KOPT-K1 (cell line): ENCODE measurements at regions not wholly inside any gene's neighbourhood (a gene's known extent, or its start where the extent isn't known, plus 50 kb on each side); places are given as distances from the start of the nearest gene placed in this dataset.

ENCODE experiments used
- H3K27ac ChIP-seq: fragments of 200-600 bp; sonication (generic); 2 replicates; pipeline ENCODE4 v1.5.1; 2016; ENCODE audit warnings: antibody characterized with exemption, mild to moderate bottlenecking, low read depth, low read length; ENCODE audit not compliant: poor library complexity, severe bottlenecking
- H3K36me3 ChIP-seq: fragments of 200-600 bp; sonication (generic); 2 replicates; pipeline ENCODE4 v1.5.1; 2017; ENCODE audit warnings: antibody characterized with exemption, mild to moderate bottlenecking, low read length, moderate library complexity; ENCODE audit not compliant: insufficient read depth
- H3K9me3 ChIP-seq: fragments of 200-600 bp; sonication (generic); 2 replicates; pipeline ENCODE4 v1.5.1; 2017; ENCODE audit warnings: antibody characterized with exemption, low read length, mild to moderate bottlenecking; ENCODE audit not compliant: insufficient read depth, poor library complexity, severe bottlenecking

GRCh38 chr4:23697001-23697528, 192.8 kb downstream of the PPARGC1A start:
- Histone ChIP-seq H3K36me3 (no peaks in the 10 kb centered on the region), H3K9me3 (no peaks in the 10 kb centered on the region), H3K27ac (no peak overlapping the region)

GRCh38 chr4:23686169-23686897, 203.5 kb downstream of the PPARGC1A start:
- H3K27ac ChIP-seq, result no peak overlapping the region
- no peaks in the 10 kb centered on the region for H3K36me3 ChIP-seq
- H3K9me3 ChIP-seq, result no peaks in the 10 kb centered on the region

- Histone ChIP-seq H3K36me3 (no peaks in the 10 kb centered on the region), H3K9me3 (no peaks in the 10 kb centered on the region), H3K27ac (no peak overlapping the region)
Measured at GRCh38 chr4:23685471-23685870, 204.4 kb downstream of the PPARGC1A start.

- H3K27ac ChIP-seq, result no peak overlapping the region
- no peaks in the 10 kb centered on the region for H3K9me3 ChIP-seq
- no peaks in the 10 kb centered on the region for H3K36me3 ChIP-seq
Measured at GRCh38 chr4:23680671-23681518, 209.0 kb downstream of the PPARGC1A start.

GRCh38 chr4:23674694-23675093, 215.2 kb downstream of the PPARGC1A start:
- Histone ChIP-seq H3K36me3 (no peaks in the 10 kb centered on the region), H3K9me3 (no peaks in the 10 kb centered on the region), H3K27ac (no peak overlapping the region)

GRCh38 chr4:23667659-23668058, 222.2 kb downstream of the PPARGC1A start:
- H3K27ac ChIP-seq, result no peak overlapping the region
- no peaks in the 10 kb centered on the region for H3K36me3 ChIP-seq
- no peaks in the 10 kb centered on the region for H3K9me3 ChIP-seq

- no peaks in the 10 kb centered on the region for H3K9me3 ChIP-seq
- no peaks in the 10 kb centered on the region for H3K36me3 ChIP-seq
- no peak overlapping the region for H3K27ac ChIP-seq
Measured at GRCh38 chr4:23660865-23661264, 229.0 kb downstream of the PPARGC1A start.

- Histone ChIP-seq H3K36me3 (no peaks in the 10 kb centered on the region), H3K27ac (no peak overlapping the region), H3K9me3 (no peaks in the 10 kb centered on the region)
Measured at GRCh38 chr4:23654791-23655190, 235.1 kb downstream of the PPARGC1A start.

- Histone ChIP-seq H3K27ac (no peak overlapping the region), H3K36me3 (no peaks in the 10 kb centered on the region), H3K9me3 (no peaks in the 10 kb centered on the region)
Measured at GRCh38 chr4:23648854-23649596, 240.8 kb downstream of the PPARGC1A start.

GRCh38 chr4:23635468-23635867, 254.4 kb downstream of the PPARGC1A start:
- H3K27ac ChIP-seq, result no peak overlapping the region
- no peaks in the 10 kb centered on the region for H3K9me3 ChIP-seq
- no peaks in the 10 kb centered on the region for H3K36me3 ChIP-seq

- H3K9me3 ChIP-seq, result no peaks in the 10 kb centered on the region
- no peaks in the 10 kb centered on the region for H3K36me3 ChIP-seq
- H3K27ac ChIP-seq, result no peak overlapping the region
Measured at GRCh38 chr4:23631255-23631950, 258.4 kb downstream of the PPARGC1A start.

- H3K27ac ChIP-seq, result no peak overlapping the region
- no peaks in the 10 kb centered on the region for H3K9me3 ChIP-seq
- no peaks in the 10 kb centered on the region for H3K36me3 ChIP-seq
Measured at GRCh38 chr4:23630110-23630509, 259.7 kb downstream of the PPARGC1A start.

GRCh38 chr4:23629421-23629820, 260.4 kb downstream of the PPARGC1A start:
- H3K27ac ChIP-seq, result no peak overlapping the region
- H3K9me3 ChIP-seq, result no peaks in the 10 kb centered on the region
- H3K36me3 ChIP-seq, result no peaks in the 10 kb centered on the region

GRCh38 chr4:23614284-23614892, 275.5 kb downstream of the PPARGC1A start:
- no peaks in the 10 kb centered on the region for H3K36me3 ChIP-seq
- no peak overlapping the region for H3K27ac ChIP-seq
- no peaks in the 10 kb centered on the region for H3K9me3 ChIP-seq
